Liver (tissue), 8 donors: ENCODE measurements at regions not wholly inside any gene's neighbourhood (a gene's known extent, or its start where the extent isn't known, plus 50 kb on each side); places are given as distances from the start of the nearest gene placed in this dataset.

ENCODE experiments used
- DNase-seq: peaks from one replicate; pipeline ENCODE4 v3.0.0-alpha.2; 2017; ENCODE audit warnings: low spot score
- H3K27ac ChIP-seq, 2 donors: one replicate each; pipeline ENCODE4 v1.7.0; 2013; ENCODE audit warnings: inconsistent platforms in 2 of 2, low read length in 2 of 2, control low read depth in 1 of 2, low read depth in 1 of 2, mild to moderate bottlenecking in 1 of 2
- H3K27me3 ChIP-seq, 4 donors: one replicate each; pipeline versions ENCODE4 v1.6.1 to v1.7.0; 2013; ENCODE audit warnings: low read length in 3 of 4, inconsistent platforms in 1 of 4, mild to moderate bottlenecking in 1 of 4, moderate library complexity in 1 of 4; ENCODE audit not compliant: control insufficient read depth in 4 of 4, insufficient read depth in 4 of 4
- H3K36me3 ChIP-seq, 4 donors: one replicate each; pipeline versions ENCODE4 v1.6.1 to v1.7.0; 2013; ENCODE audit warnings: low read length in 3 of 4, mild to moderate bottlenecking in 3 of 4, low read depth in 1 of 4, moderate library complexity in 1 of 4; ENCODE audit not compliant: control insufficient read depth in 4 of 4, insufficient read depth in 3 of 4
- H3K4me1 ChIP-seq, 4 donors: one replicate each; pipeline versions ENCODE4 v1.6.1 to v1.7.0; 2013; ENCODE audit warnings: low read length in 3 of 4, mild to moderate bottlenecking in 3 of 4, moderate library complexity in 1 of 4; ENCODE audit not compliant: control insufficient read depth in 4 of 4, insufficient read depth in 4 of 4
- H3K4me3 ChIP-seq, 3 donors: one replicate each; pipeline versions ENCODE4 v1.6.1 to v1.7.0; 2013; ENCODE audit warnings: low read length in 3 of 3, control low read depth in 1 of 3, low read depth in 1 of 3, mild to moderate bottlenecking in 1 of 3
- H3K9ac ChIP-seq, 2 donors: one replicate each; pipeline ENCODE4 v1.7.0; 2013; ENCODE audit warnings: low read length in 2 of 2, mild to moderate bottlenecking in 2 of 2, moderate library complexity in 2 of 2, control low read depth in 1 of 2, low read depth in 1 of 2
- H3K9me3 ChIP-seq, 4 donors: one replicate each; pipeline versions ENCODE4 v1.6.1 to v1.7.0; 2013; ENCODE audit warnings: low read length in 3 of 4; ENCODE audit not compliant: control insufficient read depth in 4 of 4
- ATF3 ChIP-seq: IDR thresholded peaks from 2 replicates; pipeline ENCODE4 v1.6.1; 2016; ENCODE audit warnings: antibody characterized with exemption
- EGR1 ChIP-seq, 2 donors: IDR thresholded peaks; 2 replicates each; pipeline ENCODE4 v1.6.1; 2016 to 2018; ENCODE audit warnings: antibody characterized with exemption in 2 of 2, low read depth in 2 of 2
- FOXA1 ChIP-seq: IDR thresholded peaks from 2 replicates; pipeline ENCODE4 v1.6.1; 2016; ENCODE audit warnings: antibody characterized with exemption
- FOXA2 ChIP-seq: IDR thresholded peaks from 2 replicates; pipeline ENCODE4 v1.6.1; 2016; ENCODE audit warnings: antibody characterized with exemption
- GABPA ChIP-seq, 2 donors: IDR thresholded peaks in 1 of 2; conservative IDR thresholded peaks in 1 of 2; 2 replicates each; pipeline ENCODE4 v1.6.1; 2016; ENCODE audit warnings: antibody characterized with exemption in 2 of 2, mild to moderate bottlenecking in 1 of 2, moderate library complexity in 1 of 2
- HNF4A ChIP-seq, 2 donors: conservative IDR thresholded peaks; 2 replicates each; pipeline ENCODE4 v1.6.1; 2016; ENCODE audit warnings: antibody characterized with exemption in 2 of 2, mild to moderate bottlenecking in 2 of 2
- HNF4G ChIP-seq: IDR thresholded peaks from 2 replicates; pipeline ENCODE4 v1.6.1; 2016; ENCODE audit warnings: antibody characterized with exemption
- JUND ChIP-seq, 2 donors: IDR thresholded peaks; 2 replicates each; pipeline ENCODE4 v1.6.1; 2016; ENCODE audit warnings: antibody characterized with exemption in 2 of 2
- MAX ChIP-seq: IDR thresholded peaks from 2 replicates; pipeline ENCODE4 v1.6.1; 2016; ENCODE audit warnings: antibody characterized with exemption
- REST ChIP-seq: IDR thresholded peaks from 2 replicates; pipeline ENCODE4 v1.6.1; 2016; ENCODE audit warnings: antibody characterized with exemption, mild to moderate bottlenecking
- RXRA ChIP-seq, 2 donors: IDR thresholded peaks; 2 replicates each; pipeline ENCODE4 v1.6.1; 2017 to 2018; ENCODE audit warnings: antibody characterized with exemption in 2 of 2, mild to moderate bottlenecking in 1 of 2
- SP1 ChIP-seq: IDR thresholded peaks from 2 replicates; pipeline ENCODE4 v1.6.1; 2018; ENCODE audit warnings: antibody characterized with exemption, mild to moderate bottlenecking
- TAF1 ChIP-seq: conservative IDR thresholded peaks from 2 replicates; pipeline ENCODE4 v1.6.1; 2016; ENCODE audit warnings: antibody characterized with exemption, mild to moderate bottlenecking
- YY1 ChIP-seq: IDR thresholded peaks from 2 replicates; pipeline ENCODE4 v1.6.1; 2016; ENCODE audit warnings: antibody characterized with exemption, mild to moderate bottlenecking
- WGBS: extraction: QIAGEN DNeasy Blood & Tissue Kit; methylation state at CpG from one replicate; pipeline ENCODE4 v1.1.7; 2013; 5-methylcytosine and 5-hydroxymethylcytosine counted together
- TF ChIP-seq, protein P1 (sequence below): fragments of 150-350 bp; IDR thresholded peaks from 2 replicates; pipeline ENCODE4 v1.5.1; 2017; ENCODE audit warnings: improper control_type of control experiment, low read depth, low read length; ENCODE audit not compliant: missing input control
- TF ChIP-seq, protein P2 (sequence below): IDR thresholded peaks from 2 replicates; pipeline ENCODE4 v1.6.1; 2016; ENCODE audit warnings: antibody characterized with exemption
- donor health status: healthy.
- donor health status: healthy.
- donor health status: healthy.
- donor health status: healthy.
- donor health status: healthy.

GRCh38 chr11:15308840-15309239 is 194.1 kb downstream of the INSC start:
- Histone ChIP-seq H3K27me3 (no peaks in the 10 kb centered on the region), H3K4me3 (no peak overlapping the region), H3K36me3 (no peaks in the 10 kb centered on the region), H3K9me3 (no peaks in the 10 kb centered on the region), H3K27ac (no peak overlapping the region), H3K9ac (no peak overlapping the region), H3K4me1 (peaks cover 0 to 2% (median 0%) of the 10 kb centered on the region in 4 donors)
- no peak for DNase-seq
- 31% methylated on average over 2 of the region's 2 CpGs for WGBS
- TF ChIP-seq, protein P1, sequence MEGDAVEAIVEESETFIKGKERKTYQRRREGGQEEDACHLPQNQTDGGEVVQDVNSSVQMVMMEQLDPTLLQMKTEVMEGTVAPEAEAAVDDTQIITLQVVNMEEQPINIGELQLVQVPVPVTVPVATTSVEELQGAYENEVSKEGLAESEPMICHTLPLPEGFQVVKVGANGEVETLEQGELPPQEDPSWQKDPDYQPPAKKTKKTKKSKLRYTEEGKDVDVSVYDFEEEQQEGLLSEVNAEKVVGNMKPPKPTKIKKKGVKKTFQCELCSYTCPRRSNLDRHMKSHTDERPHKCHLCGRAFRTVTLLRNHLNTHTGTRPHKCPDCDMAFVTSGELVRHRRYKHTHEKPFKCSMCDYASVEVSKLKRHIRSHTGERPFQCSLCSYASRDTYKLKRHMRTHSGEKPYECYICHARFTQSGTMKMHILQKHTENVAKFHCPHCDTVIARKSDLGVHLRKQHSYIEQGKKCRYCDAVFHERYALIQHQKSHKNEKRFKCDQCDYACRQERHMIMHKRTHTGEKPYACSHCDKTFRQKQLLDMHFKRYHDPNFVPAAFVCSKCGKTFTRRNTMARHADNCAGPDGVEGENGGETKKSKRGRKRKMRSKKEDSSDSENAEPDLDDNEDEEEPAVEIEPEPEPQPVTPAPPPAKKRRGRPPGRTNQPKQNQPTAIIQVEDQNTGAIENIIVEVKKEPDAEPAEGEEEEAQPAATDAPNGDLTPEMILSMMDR, result no peak
- TF ChIP-seq MAX (no peak), YY1 (no peak), JUND (IDR thresholded peaks at IDR 0.05) (no peak), HNF4A (conservative IDR thresholded peaks at IDR 0.05) (peak in 1 of 2 donors; percentile 40), RXRA (IDR thresholded peaks at IDR 0.05) (peak in 1 of 2 donors; percentile 35), FOXA1 (no peak), FOXA2 (no peak)

- no peak for TF ChIP-seq SP1
- TF ChIP-seq JUND (IDR thresholded peaks at IDR 0.05), result peak in 1 of 2 donors; percentile 7
- Histone ChIP-seq H3K4me3 (no peak overlapping the region), H3K4me1 (peaks cover 0 to 2% (median 0%) of the 10 kb centered on the region in 4 donors), H3K9me3 (no peaks in the 10 kb centered on the region), H3K27me3 (no peaks in the 10 kb centered on the region), H3K27ac (no peak overlapping the region), H3K9ac (no peak overlapping the region), H3K36me3 (no peaks in the 10 kb centered on the region)
- WGBS, result 26% methylated on average over 1 of the region's 1 CpG
- DNase-seq, result no peak
Measured at GRCh38 chr11:15309296-15309695, 194.6 kb downstream of the INSC start.

GRCh38 chr11:15313862-15314261 is 199.1 kb downstream of the INSC start:
- Histone ChIP-seq H3K36me3 (no peaks in the 10 kb centered on the region), H3K27me3 (no peaks in the 10 kb centered on the region), H3K27ac (no peak overlapping the region), H3K9ac (no peak overlapping the region), H3K4me1 (peaks cover 0 to 2% (median 0%) of the 10 kb centered on the region in 4 donors), H3K4me3 (no peak overlapping the region), H3K9me3 (peaks cover 0 to 2% (median 0%) of the 10 kb centered on the region in 4 donors)
- DNase-seq, result no peak
- 43% methylated on average over 2 of the region's 2 CpGs for WGBS
- no peak for TF ChIP-seq HNF4A (conservative IDR thresholded peaks at IDR 0.05)
- TF ChIP-seq JUND (IDR thresholded peaks at IDR 0.05), result no peak
- no peak for TF ChIP-seq YY1
- TF ChIP-seq, protein P1, result no peak
- no peak for TF ChIP-seq FOXA1
- TF ChIP-seq EGR1 (IDR thresholded peaks at IDR 0.05; ENCODE audit: low read depth in 2 of 2), result no peak
- TF ChIP-seq HNF4G, result no peak
- TF ChIP-seq, protein P2, sequence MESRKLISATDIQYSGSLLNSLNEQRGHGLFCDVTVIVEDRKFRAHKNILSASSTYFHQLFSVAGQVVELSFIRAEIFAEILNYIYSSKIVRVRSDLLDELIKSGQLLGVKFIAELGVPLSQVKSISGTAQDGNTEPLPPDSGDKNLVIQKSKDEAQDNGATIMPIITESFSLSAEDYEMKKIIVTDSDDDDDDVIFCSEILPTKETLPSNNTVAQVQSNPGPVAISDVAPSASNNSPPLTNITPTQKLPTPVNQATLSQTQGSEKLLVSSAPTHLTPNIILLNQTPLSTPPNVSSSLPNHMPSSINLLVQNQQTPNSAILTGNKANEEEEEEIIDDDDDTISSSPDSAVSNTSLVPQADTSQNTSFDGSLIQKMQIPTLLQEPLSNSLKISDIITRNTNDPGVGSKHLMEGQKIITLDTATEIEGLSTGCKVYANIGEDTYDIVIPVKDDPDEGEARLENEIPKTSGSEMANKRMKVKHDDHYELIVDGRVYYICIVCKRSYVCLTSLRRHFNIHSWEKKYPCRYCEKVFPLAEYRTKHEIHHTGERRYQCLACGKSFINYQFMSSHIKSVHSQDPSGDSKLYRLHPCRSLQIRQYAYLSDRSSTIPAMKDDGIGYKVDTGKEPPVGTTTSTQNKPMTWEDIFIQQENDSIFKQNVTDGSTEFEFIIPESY, result no peak
- TF ChIP-seq ATF3, result no peak
- no peak for TF ChIP-seq GABPA (IDR thresholded peaks at IDR 0.05 in 1 of 2, conservative IDR thresholded peaks at IDR 0.05 in 1 of 2)
- TF ChIP-seq RXRA (IDR thresholded peaks at IDR 0.05), result no peak
- TF ChIP-seq SP1, result no peak
- TF ChIP-seq TAF1, result no peak
- TF ChIP-seq FOXA2, result no peak
- TF ChIP-seq REST, result no peak
- TF ChIP-seq MAX, result no peak
